Right lobe of liver (tissue), 4 donors: ENCODE measurements at regions not wholly inside any gene's neighbourhood (a gene's known extent, or its start where the extent isn't known, plus 50 kb on each side); places are given as distances from the start of the nearest gene placed in this dataset.
"Not testable (repeated sequence)": the region's sequence is repeated elsewhere in the genome, so short reads cannot be mapped to it uniquely, and the experiment has no call there.

Experiments
- CTCF ChIP-seq, 4 donors: fragments of 200-600 bp in 3 of 4; fragments of 450-650 bp in 1 of 4; IDR thresholded peaks; one replicate each; pipeline versions ENCODE4 v1.5.1 to v1.8.0; 2016 to 2022; ENCODE audit warnings: antibody characterized with exemption in 4 of 4, mild to moderate bottlenecking in 2 of 4
- POLR2A ChIP-seq: fragments of 450-650 bp; IDR thresholded peaks from one replicate; pipeline ENCODE4 v1.6.1; 2017; ENCODE audit warnings: antibody characterized with exemption, mild to moderate bottlenecking
- donor health status: DM: no; HTN: no; CAD: no.
- donor health status: DM: no; HTN: no; CAD: no.
- donor health status: DM: no; HTN: yes; CAD: no.

- not testable (repeated sequence) for TF ChIP-seq CTCF (IDR thresholded peaks at IDR 0.05); POLR2A
Measured at GRCh38 chr16:62780081-62780480, 743.8 kb upstream of the CDH8 start.
